Stimulated activated CD8-positive, alpha-beta memory T cell treated with anti-CD3 and anti-CD28 coated beads, Interleukin-2, amount 100 ng/mL, for 48 hours (primary cell): ENCODE measurements at regions not wholly inside any gene's neighbourhood (a gene's known extent, or its start where the extent isn't known, plus 50 kb on each side); places are given as distances from the start of the nearest gene placed in this dataset.
"Not testable (repeated sequence)": the region's sequence is repeated elsewhere in the genome, so short reads cannot be mapped to it uniquely, and the experiment has no call there.

Experiments used
- DNase-seq, 2 donors: peaks; one replicate each; pipeline ENCODE4 v3.0.0-alpha.2; 2020; ENCODE audit warnings: low read depth in 2 of 2

DNA sequence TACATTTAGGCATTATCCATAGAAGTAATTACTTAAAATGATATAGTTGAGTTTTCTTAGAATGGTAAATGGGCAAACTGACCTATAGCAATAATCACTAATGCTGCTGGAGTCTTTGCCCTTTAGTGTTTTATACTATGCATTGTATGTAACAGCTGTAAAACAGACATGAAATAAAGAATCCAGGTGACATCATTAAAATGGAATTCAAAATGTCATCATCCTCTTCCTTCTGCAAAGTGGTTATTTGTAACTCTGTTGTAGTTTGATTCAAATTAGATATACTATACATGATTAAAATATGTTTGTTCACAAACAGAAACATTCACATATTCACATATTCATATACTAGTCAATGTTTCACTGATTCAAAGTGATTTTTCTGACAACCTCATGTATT is 598.8 kb downstream of the SLC16A7 start:
- no peak for DNase-seq

DNA sequence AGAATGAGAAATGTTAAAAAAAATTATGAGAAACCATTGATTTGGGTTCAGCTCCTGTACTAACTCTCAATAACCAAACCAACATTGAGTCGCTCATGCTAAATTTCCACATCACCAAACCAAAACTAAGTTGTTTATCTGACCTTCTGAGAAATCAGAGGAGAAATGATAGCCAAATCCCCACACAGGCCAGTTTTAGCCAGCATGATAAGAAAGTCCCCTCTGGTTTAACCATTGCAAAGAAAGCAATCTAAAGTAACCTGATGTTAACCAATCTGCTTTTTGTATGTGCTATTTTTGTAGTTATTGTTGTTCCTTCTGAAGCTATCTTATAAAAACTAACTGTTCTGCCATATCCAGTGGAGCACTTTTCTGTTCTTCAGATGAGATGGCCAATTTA is 599.7 kb downstream of the SLC16A7 start:
- DNase-seq = no peak

DNA sequence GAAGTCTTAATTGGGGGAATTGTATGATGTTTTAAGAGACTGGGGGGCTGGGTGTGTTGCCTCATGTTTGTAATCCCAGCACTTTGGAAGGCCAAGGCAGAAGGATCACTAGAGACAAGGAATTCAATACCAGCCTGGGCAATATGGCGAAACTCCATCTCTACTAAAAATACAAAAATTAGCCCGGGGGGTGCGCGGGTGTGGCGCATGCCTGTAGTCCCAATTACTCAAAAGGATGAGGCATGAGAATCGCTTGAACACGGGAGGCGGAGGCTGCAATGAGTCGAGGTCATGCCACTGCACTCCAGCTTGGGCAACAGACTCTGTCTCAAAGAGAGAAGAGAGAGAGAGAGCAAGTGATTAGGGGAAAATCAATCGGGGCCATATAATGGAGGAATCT is 600.5 kb downstream of the SLC16A7 start:
- no peak for DNase-seq

- DNase-seq = no peak
Observed at GRCh38 chr12:60197589-60197988, 601.8 kb downstream of the SLC16A7 start.

GRCh38 chr12:60201891-60202290 is 606.1 kb downstream of the SLC16A7 start:
- no peak for DNase-seq

DNA sequence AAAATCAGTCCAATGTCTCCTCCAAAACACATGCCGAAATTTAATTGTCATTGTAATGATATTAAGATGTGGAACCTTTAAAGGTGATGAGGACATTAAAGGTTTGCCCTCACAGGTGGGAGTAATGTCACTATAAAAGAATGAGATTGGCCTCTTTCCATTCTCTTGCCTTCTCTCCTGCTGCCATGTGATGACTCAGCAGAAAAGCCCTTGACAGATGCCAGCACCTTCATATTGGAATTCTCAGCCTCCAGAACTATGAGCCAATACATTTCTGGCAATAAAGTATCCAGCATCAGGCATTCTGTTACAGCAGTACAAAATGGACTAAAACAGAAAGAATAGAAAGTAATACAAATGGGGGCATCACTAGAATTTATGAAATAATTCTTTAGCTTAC is 609.7 kb downstream of the SLC16A7 start:
- no peak for DNase-seq

DNA sequence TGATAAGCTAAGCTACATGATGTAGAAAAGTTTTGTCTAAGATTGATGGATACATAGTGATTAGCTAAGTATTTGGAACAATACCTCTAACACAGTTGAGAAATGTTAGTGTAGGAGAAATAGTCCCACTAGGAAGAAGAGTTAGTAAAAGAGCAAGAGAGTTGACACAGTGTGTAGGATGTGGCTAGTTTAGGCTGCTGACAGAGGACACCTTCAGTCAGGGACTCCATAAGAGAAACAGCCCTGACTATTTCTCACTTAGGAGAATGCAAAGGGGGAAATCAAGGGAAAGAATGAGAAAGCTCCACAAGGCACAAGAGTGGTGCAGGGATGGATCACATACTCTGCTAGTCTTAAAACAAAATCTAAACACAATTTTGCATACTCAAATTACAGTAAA is 613.7 kb downstream of the SLC16A7 start:
- no peak for DNase-seq

DNA sequence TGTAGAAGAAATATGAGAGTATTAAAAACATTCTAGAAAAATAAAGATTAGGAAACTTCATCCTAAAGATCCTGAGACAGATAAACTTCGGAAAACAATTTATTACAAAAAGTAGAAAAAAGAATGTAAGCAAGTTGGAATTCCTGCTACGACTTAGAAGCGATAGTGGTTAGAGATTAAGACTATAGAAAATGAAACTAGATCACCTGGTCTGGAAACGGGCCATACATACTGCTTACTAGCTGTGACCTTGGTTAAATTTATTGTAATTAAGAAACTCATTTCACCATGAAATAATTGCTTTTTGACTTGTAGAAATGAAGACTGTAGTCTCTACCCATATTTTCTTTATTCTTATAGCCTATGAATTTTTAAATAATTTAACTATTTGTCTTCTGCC is 614.1 kb downstream of the SLC16A7 start:
- no peak for DNase-seq

GRCh38 chr12:60210756-60211155 is 614.9 kb downstream of the SLC16A7 start:
- DNase-seq = no peak

GRCh38 chr12:60211244-60211643 is 615.4 kb downstream of the SLC16A7 start:
- no peak for DNase-seq

- DNase-seq = no peak
Observed at GRCh38 chr12:60212159-60213000, 616.6 kb downstream of the SLC16A7 start.

DNA sequence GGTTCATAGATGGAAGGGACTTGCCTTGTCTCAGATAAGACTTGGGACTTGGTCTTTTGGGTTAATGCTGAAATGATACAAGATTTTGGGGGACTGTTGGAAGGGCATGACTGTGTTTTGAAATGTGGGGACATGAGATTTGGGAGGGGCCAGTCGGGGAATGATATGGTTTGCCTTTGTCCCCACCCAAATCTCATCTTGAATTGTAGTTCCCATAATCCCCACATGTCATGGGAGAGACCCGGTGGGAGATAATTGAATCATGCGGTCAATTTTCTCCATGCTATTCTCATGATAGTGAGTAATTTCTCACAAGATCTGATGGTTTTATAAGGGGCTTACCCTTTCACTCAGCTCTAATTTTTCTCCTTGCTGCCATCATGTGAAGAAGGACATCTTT is 617.4 kb downstream of the SLC16A7 start:
- not testable (repeated sequence) for DNase-seq

DNA sequence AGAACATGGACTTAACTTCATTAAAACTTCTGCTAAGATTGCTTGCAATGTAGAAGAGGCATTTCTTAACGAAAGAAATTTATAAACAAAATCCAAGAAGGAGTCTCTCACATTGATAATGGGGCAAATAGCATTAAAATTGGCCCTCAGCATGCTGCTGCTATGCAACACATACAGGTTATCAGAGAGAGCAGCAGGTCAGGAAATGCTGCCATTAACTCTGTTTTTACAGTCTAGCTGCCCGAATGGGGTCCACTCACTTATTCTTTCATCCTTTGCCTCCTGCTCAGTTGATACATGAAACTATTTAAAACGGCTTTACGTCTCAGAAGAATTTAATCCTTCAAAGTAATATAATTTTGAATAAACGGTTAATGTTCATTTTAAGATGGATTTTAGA is 620.4 kb downstream of the SLC16A7 start:
- no peak for DNase-seq

DNA sequence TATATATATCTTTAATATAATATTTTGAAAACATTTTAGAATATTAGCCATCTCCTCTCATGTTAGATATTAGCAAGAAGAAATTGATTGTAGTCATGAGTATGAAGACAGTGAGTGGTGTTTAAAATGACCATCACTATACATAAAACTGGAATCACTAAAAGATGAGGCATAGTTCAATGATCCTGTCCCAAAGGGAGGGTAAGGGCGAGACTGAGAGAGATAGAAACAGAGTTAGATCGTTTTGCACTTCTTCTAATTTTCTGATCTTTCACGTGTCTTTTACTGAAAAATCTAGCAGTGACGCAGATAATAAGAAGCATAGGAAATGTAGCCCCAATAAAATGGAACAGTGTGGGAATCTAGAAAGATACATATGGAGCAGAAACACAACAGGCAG is 627.4 kb downstream of the SLC16A7 start:
- no peak for DNase-seq

- DNase-seq = no peak
Observed at GRCh38 chr12:60225216-60226000, 629.6 kb downstream of the SLC16A7 start.

DNA sequence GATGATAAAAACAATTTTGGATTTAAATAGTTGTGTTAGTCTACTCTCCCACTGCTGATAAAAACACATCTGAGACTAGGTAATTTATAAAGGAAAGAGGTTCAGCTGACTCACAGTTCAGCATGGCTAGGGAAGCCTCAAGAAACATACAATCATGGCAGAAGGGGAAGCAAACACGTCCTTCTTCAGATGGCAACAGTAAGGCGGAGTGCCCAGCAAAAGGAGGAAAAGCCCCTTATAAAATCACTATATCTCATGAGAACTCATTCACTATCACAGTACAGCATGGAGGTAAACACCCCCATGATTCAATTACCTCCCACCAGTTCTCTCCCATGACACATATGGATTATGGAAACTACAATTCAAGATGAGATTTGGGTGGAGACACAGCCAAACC is 632.1 kb downstream of the SLC16A7 start:
- no peak for DNase-seq

- no peak for DNase-seq
Observed at GRCh38 chr12:60230056-60230455, 634.2 kb downstream of the SLC16A7 start.

- no peak for DNase-seq
Observed at GRCh38 chr12:60231303-60231702, 635.5 kb downstream of the SLC16A7 start.

DNA sequence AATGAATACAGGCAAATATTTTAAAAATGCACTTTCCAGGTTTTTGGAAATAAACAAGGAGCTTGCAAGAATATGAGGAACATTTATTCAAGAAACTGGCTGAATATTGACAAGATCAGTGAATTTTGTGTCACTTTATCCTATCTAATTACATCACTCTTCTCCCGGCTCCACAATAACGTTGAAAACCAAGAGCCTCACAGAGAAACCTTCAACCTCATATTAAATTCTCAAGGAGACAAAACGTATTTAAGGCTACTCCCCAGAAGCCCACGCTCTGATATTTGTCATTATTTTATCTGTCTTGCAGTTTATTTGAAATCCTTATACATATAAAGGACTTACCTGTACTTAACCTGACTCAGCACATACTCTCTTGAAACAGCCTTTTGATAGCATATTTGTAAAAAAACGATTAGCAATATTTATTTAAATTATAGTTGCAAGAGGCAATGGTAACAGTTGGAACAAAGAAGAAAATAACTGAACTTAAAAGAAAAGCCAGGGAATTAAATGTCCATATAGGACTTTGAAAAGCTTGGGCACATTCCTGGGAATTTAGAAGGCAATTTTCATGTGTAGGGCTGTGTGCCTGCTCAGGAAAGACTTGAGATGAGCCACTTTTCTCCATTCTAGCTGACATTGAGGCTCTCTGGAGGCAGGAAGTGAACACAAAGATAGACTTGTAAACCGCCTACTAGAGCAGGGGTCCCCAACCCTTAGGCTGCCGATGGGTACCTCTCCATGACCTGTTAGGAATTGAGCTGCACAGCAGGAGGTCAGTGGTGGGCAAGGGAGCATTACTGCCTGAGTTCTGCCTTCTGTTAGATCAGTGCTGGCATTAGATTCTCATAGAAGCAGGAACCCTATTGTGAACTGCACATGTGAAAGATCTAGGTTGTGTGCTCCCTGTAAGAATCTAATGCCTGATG is 636.4 kb downstream of the SLC16A7 start:
- DNase-seq = no peak

DNA sequence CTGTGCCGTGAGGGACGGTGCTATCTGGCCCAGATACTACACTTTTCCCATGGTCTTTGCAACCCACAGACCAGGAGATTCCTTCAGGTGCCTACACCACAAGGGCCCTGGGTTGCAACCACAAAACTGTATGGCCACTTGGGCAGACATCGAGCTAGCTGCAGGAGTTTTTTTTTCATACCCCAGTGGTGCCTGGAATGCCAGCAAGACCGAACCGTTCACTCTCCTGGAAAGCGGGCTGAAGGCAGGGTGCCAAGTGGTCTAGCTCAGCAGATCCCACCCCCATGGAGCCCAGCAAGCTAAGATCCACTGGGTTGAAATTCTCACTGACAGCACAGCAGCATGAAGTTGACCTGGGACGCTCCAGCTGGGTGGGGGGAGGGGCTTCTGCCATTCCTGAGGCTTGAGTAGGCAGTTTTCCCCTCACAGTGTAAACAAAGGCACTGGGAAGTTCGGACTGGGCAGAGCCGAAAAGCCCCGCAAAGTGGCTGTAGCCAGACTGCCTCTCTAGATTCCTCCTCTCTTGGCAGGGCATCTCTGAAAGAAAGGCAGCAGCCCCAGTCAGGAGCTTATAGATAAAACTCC is 638.9 kb downstream of the SLC16A7 start:
- not testable (repeated sequence) for DNase-seq

GRCh38 chr12:60235261-60235660 is 639.4 kb downstream of the SLC16A7 start:
- DNase-seq = no peak

DNA sequence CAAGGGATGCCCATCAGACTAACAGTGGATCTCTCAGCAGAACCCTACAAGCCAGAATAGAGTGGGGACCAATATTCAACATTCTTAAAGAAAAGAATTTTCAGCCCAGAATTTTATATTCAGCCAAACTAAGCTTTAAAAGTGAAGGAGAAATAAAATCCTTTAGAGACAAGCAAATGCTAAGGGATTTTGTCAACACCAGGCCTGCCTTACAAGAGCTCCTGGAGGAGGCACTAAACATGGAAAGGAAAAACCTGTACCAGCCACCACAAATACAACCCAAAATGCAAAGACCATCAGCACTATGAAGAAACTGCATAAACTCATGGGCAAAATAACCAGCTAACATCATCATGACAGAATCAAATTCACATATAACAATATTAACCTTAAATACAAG is 640.6 kb downstream of the SLC16A7 start:
- not testable (repeated sequence) for DNase-seq
